HG03196 (cell line): ENCODE measurements at regions not wholly inside any gene's neighbourhood (a gene's known extent, or its start where the extent isn't known, plus 50 kb on each side); places are given as distances from the start of the nearest gene placed in this dataset.
"Not testable (repeated sequence)": the region's sequence is repeated elsewhere in the genome, so short reads cannot be mapped to it uniquely, and the experiment has no call there.

Source experiments
- ATAC-seq: cut with Tn5 transposase; IDR thresholded peaks from one replicate; pipeline ENCODE4 v1.9.1; 2021; ENCODE audit not compliant: unreplicated experiment

GRCh38 chr19:30690525-30690924, 318.3 kb downstream of the ZNF536 start:
- no peak for ATAC-seq

- ATAC-seq, result no peak
Measured at GRCh38 chr19:30689474-30689873, 317.3 kb downstream of the ZNF536 start.

- ATAC-seq, result no peak
Measured at GRCh38 chr19:30688696-30689095, 316.5 kb downstream of the ZNF536 start.

- no peak for ATAC-seq
Measured at GRCh38 chr19:30686826-30687566, 314.8 kb downstream of the ZNF536 start.

GRCh38 chr19:30686176-30686820, 314.1 kb downstream of the ZNF536 start:
- no peak for ATAC-seq

GRCh38 chr19:30685426-30686000, 313.3 kb downstream of the ZNF536 start:
- ATAC-seq, result no peak

GRCh38 chr19:30684613-30685012, 312.4 kb downstream of the ZNF536 start:
- no peak for ATAC-seq

- no peak for ATAC-seq
Measured at GRCh38 chr19:30682999-30683536, 310.9 kb downstream of the ZNF536 start.

- no peak for ATAC-seq
Measured at GRCh38 chr19:30682146-30682998, 310.2 kb downstream of the ZNF536 start.

- ATAC-seq, result no peak
Measured at GRCh38 chr19:30681162-30682100, 309.2 kb downstream of the ZNF536 start.

GRCh38 chr19:30680399-30680798, 308.2 kb downstream of the ZNF536 start:
- not testable (repeated sequence) for ATAC-seq

- no peak for ATAC-seq
Measured at GRCh38 chr19:30679789-30680188, 307.6 kb downstream of the ZNF536 start.

GRCh38 chr19:30679153-30679702, 307.0 kb downstream of the ZNF536 start:
- ATAC-seq, result no peak

GRCh38 chr19:30678168-30678567, 306.0 kb downstream of the ZNF536 start:
- no peak for ATAC-seq

GRCh38 chr19:30677702-30678101, 305.5 kb downstream of the ZNF536 start:
- ATAC-seq, result no peak

- no peak for ATAC-seq
Measured at GRCh38 chr19:30676990-30677679, 305.0 kb downstream of the ZNF536 start.

- no peak for ATAC-seq
Measured at GRCh38 chr19:30675086-30675485, 302.9 kb downstream of the ZNF536 start.

GRCh38 chr19:30674656-30675055, 302.5 kb downstream of the ZNF536 start:
- ATAC-seq, result no peak

GRCh38 chr19:30673336-30673735, 301.2 kb downstream of the ZNF536 start:
- ATAC-seq, result no peak
